Endothelial cell of umbilical vein (primary cell): ENCODE measurements at regions not wholly inside any gene's neighbourhood (a gene's known extent, or its start where the extent isn't known, plus 50 kb on each side); places are given as distances from the start of the nearest gene placed in this dataset.

Experiments
- CTCF ChIP-seq, 2 donors: IDR thresholded peaks; 1 replicate in 1 of 2; 2 replicates in 1 of 2; pipeline ENCODE4 v1.5.1; 2011; ENCODE audit warnings: low read length in 2 of 2, mild to moderate bottlenecking in 2 of 2, moderate library complexity in 2 of 2, control low read depth in 1 of 2, inconsistent platforms in 1 of 2, low read depth in 1 of 2; ENCODE audit not compliant: insufficient read depth in 1 of 2; ENCODE audit errors: extremely low read depth in 1 of 2
- EZH2 ChIP-seq: IDR thresholded peaks from 2 replicates; pipeline ENCODE4 v1.6.1; 2012; ENCODE audit warnings: borderline replicate concordance, low read depth, mild to moderate bottlenecking, moderate library complexity, low read length, inconsistent platforms; ENCODE audit not compliant: severe bottlenecking
- JUN ChIP-seq: IDR thresholded peaks from 2 replicates; pipeline ENCODE4 v1.6.1; 2011; ENCODE audit warnings: borderline replicate concordance, low read depth; ENCODE audit not compliant: insufficient read length, insufficient read depth
- MYC ChIP-seq: IDR thresholded peaks from one replicate; pipeline ENCODE4 v1.6.1; 2011; ENCODE audit warnings: mild to moderate bottlenecking, low read depth, low read length
- POLR2A ChIP-seq: IDR thresholded peaks from 2 replicates; pipeline ENCODE4 v1.6.1; 2012; ENCODE audit warnings: low read depth, mild to moderate bottlenecking, control low read depth, low read length
- POLR2AphosphoS5 ChIP-seq: IDR thresholded peaks from 2 replicates; pipeline ENCODE4 v1.6.1; 2012; ENCODE audit warnings: low read depth, mild to moderate bottlenecking, control low read depth, low read length, moderate library complexity; ENCODE audit not compliant: insufficient read depth

DNA sequence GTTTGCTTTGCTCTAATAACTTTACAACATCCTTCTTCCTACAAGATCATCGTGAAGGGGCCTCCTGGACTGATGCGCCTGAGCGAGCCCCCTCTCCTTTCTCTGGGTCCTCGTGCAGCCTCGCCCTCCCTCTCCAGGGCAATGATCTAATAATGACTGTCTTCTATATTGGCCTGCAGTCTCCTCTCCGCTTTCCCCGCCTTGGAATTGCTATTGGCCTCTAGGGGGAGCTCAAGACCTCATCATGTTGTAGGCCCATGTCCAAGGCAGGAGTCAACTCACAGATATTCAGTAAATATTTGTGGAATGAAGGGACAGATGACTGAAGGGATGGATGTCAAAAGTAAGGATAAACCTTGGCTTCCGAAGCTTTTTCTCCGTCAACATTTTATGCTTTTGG, 1180.3 kb downstream of the TYW1 start:
- peak in 1 of 2 donors; percentile 8 for TF ChIP-seq CTCF (IDR thresholded peaks at IDR 0.05; ENCODE audit: extremely low read depth in 1 of 2, insufficient read depth in 1 of 2, low read depth in 1 of 2, low read length in 2 of 2)
- TF ChIP-seq POLR2AphosphoS5, result no peak
- no peak for TF ChIP-seq POLR2A
- TF ChIP-seq MYC, result no peak
- TF ChIP-seq JUN, result no peak
- TF ChIP-seq EZH2, result no peak
